Nucleus accumbens (tissue), 56 donors: ENCODE measurements at regions not wholly inside any gene's neighbourhood (a gene's known extent, or its start where the extent isn't known, plus 50 kb on each side); places are given as distances from the start of the nearest gene placed in this dataset.
"Not testable (repeated sequence)": the region's sequence is repeated elsewhere in the genome, so short reads cannot be mapped to it uniquely, and the experiment has no call there.

ENCODE experiments used
- DNase-seq, 56 donors: peaks; one replicate each; lab custom pipeline; 2025; lab: John Stamatoyannopoulos, UW

DNA sequence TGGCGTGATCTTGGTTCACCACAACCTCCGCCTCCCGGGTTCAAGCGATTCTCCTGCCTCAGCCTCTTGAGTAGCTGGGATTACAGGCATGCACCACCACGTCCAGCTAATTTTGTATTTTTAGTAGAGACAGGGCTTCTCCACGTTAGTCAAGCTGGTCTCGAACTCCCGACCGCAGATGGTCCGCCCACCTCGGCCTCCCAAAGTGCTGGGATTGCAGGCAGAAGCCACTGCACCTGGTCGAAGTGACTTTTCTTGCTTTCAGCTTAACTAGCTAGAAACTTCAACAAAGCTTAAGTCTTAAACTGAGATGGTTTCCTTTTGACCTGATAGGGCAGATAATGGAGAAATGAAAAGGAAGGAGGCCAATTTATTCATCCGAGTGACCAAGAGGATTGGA, 130.5 kb downstream of the FAM161A start:
- not testable (repeated sequence) for DNase-seq

DNA sequence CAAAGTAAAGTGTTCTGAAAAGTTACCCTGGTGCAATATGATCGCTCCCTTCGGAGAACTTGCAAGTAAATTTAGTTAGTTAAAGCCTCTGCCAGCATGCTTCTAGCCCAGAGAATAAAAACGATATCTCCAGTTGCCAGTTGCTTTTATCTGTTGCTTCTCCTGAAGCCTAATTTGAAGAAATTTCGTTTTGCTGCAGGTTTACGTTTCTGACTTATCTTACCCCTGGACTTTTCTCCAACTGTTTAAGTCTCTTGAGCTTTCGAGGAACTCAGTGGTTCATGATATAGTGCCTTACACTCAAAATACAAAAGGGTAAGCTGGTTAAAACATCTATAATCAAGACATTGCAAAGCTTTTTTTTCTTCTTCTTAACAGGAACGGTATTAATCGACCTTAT, 131.1 kb downstream of the FAM161A start:
- DNase-seq, result no peak

- DNase-seq, result no peak
These were observed 131.5 kb downstream of the FAM161A start for GRCh38 chr2:61722318-61722717.

DNA sequence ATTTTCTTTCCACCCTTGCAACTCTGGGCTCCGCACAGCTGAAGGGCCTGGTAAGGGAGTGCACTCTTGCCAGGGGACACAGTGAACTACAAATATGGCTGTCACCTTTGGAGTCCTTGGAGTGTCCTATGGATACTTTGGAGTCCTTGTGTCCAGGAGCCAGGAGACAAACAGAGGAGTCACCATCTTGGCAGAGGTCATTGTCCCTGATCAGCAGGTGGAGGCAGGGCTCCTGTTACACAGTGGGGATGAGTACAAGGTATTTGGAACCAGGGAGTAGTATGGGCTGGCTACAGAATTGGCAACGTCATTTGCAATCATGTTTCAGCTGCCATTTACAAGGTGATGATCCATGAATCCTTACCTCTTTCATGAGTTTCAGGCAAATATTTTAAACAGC, 132.5 kb downstream of the FAM161A start:
- DNase-seq, result no peak

- no peak for DNase-seq
These were observed 132.9 kb downstream of the FAM161A start for GRCh38 chr2:61720911-61721310.

DNA sequence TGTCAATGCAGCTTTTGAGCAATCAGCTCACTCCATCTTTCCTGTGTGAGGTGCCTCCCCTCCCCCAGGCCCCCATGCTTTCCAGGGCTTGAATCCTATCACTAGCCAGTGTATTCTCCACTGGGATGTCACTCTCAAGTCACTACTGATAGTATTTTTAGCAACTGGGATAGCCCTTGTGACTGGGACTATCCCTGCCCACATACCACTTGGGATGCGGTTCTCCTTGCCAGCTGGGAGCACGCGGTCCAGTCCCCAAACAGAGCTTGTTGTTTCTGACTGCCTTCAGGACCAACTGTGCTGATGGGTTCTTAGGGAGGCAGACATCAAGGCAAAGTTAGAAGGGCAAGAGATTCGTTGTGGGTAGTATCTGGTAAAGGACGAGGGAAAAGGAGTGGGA, 134.9 kb downstream of the FAM161A start:
- DNase-seq, result no peak

GRCh38 chr2:61715506-61715905, 138.4 kb downstream of the FAM161A start:
- DNase-seq, result no peak

GRCh38 chr2:61714210-61714609, 139.7 kb downstream of the FAM161A start:
- DNase-seq, result no peak

GRCh38 chr2:61713457-61713856, 140.4 kb downstream of the FAM161A start:
- DNase-seq, result no peak

DNA sequence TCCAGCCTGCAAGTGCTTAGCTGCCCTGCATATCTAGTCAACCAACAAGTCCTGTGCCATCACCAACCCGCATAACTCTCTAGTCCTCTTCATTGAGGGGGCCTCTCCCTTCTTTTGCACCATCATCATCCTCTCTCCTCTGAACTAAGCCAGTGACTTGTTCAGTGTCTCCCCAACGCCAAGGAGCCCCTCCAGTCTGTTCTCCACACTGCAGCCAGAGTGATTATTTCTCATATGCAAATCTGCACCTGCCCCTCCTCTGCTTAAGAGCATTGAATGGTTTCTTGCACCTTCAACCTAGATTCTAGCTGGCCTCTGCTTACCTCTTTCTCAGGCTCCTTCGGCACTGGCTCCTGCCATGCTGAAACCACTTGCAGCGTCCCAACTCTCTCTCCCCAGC, 141.8 kb downstream of the FAM161A start:
- DNase-seq, result no peak

GRCh38 chr2:61710711-61711110, 143.1 kb downstream of the FAM161A start:
- DNase-seq, result no peak

DNA sequence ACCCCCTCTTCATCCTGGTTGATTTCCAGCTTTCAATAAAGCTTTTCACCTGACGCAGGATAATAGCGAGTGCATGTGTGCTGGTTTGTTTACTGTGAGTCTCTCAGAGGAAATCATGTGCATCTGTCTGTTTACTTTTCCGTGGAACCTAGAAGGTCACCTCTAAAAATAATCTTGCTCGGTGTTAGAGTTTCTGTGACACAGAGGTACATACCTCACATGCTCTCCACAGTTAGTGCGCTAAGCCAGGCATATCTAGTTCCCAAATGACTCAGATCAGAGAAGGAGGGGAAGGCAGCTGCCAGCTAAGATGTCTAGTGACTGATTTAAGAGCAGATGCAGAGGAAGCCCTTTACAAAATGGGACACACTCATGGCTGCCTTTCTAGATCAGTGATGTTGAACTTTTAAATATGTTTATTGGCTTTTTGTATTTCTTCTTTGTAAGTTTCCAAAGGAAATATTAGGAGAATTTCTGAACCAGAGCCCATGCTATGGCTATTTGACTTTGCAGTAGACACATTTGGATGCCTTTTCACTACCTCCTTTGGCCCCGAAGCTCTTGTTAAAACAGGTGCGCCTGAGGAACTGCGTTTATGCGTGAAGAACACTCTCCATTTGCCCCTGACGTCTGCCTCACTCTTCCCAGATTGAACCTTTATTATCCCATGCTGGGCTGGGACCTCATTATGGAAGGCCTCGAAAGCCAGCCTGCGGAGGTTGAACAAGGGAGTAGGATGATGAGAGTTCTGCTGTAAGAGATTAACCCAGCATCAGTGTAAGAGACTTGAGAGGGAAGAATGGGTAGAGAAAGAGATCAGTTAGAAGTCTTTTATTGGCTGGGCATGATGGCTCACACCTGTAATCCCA, 145.6 kb downstream of the FAM161A start:
- peak in 5 of 56 donors; percentile 4 to 38 (median 11) for DNase-seq

GRCh38 chr2:61705625-61706024, 148.2 kb downstream of the FAM161A start:
- DNase-seq, result no peak

DNA sequence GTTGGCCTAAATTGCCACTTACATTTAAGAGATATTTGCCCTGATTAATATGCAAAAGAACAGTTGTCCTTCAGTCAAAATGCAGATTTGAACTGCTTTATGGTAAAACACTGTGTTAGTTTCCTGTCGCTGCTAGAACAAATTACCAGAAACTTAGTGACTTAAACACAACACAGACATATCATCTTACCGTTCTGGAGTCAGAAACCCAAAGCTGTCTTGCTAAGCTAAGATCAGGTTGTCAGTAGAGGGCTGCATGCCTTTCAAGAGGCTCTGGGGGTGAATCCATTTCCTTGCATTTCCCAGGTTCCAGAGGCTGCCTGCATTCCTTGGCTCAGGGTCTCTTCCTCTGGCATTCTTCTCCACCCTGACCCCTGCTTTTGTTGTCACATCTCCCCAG, 149.5 kb downstream of the FAM161A start:
- no peak for DNase-seq

DNA sequence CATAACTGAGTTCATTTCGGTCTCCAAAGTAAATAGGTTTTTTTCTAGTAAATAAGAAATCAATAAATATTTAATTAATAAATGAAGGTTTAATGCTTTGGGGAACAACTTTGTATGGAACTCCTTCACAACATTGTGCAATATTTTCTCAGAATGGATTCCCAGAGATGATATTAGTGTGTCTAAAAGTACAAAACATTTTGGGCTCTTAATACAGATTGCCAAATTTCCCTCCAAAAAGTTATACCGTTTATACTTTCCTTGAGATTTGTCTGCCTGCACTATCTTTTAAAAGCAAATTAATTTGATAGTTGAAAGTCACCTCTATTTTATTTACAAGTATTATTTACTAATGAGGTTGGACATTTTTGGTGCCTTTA, 151.8 kb downstream of the FAM161A start:
- no peak for DNase-seq

GRCh38 chr2:61700464-61700863, 153.4 kb downstream of the FAM161A start:
- no peak for DNase-seq

DNA sequence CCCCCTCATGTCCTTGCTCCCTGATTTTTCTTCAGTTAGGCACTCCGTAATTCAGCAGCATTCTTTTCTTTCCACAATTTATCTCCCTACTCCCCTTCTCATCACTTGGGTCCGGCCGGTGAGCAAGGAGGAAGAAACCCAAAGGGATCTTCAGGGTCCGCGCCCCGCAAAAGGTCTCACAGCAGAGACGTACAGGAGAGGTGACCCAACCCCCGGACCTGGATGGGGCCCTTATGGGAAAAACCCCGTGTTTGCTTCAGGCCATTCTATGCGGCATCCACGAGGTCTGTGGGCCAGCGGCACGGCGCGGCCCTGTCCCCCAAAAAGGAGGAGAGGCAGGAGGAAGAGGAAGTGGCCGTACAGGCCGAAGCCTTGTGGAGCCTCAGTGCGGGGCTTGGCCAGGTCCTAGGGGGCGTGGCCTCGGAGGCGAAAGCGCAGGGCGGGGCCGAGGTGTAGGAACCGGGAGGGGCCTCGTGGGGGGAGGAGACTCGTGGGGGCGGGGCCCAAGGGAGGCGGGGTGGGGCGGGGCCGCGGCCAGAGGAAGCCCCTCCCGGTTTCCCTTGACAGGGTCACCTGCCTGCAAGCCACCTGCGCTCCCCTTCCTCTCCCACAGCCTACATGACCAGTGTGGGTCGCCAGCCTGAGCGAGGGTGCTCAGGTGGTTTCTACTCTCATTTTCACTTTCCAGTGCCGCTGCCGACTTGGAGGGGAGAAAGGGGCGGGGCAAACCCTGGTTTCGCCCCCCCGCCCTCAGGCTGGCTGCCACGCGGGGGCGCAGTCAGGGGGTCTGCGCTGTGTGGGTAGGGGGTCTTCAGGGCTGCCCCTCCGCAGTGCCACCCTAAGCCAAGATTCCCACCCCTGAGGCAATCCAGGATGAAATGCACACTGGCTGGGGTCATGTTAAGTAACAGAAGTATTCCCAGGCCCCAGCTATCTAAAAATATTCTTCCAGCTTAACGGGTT, 156.4 kb upstream of the XPO1 start:
- peak; percentile 8 to 95 (median 88) for DNase-seq

DNA sequence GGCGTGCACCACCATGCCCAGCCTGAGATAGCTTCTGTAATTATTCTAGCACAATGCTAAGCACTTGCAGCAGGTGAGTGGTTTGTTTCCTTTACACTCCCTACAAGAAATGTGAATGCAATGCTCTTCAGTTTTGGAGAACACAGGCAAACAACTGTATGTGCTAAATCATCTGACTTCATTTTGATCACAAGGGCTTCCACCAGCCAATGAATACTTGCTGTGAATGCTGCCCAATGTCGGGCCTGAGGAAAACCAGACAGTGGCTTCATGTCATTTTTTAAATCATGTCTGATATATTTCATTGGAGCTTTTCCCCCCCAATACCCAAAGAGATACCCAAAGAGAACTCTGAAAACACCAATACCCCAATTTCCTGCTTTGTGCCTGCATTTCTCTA, 155.6 kb upstream of the XPO1 start:
- no peak for DNase-seq

- DNase-seq, result no peak
These were observed 152.0 kb upstream of the XPO1 start for GRCh38 chr2:61690078-61690596.

DNA sequence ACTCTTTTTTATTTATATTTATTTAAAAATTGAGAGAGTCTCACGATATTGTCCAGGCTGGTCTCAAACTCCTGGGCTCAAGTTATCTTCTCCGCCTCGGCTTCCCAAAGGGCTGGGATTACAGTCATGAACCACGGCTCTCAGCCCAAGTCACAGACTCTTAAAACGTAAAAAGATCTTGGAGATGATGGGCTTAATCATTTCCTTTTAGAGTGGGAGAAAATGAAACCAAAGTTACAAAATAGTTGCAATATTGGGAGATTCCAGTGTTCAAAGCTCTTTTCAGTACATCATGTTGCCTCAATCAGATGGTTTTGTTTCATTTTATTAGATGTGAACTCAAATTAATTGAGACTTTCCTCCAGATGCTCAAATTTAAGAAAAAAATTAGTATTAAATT, 151.4 kb upstream of the XPO1 start:
- no peak for DNase-seq
